HCT116 (cell line): ENCODE measurements at regions not wholly inside any gene's neighbourhood (a gene's known extent, or its start where the extent isn't known, plus 50 kb on each side); places are given as distances from the start of the nearest gene placed in this dataset.

Experiments used
- ATAC-seq: fragments of 200-7000 bp; cut with Tn5 transposase; 2 replicates; pipeline ENCODE4 v1.9.1; 2020; ENCODE audit warnings: mild to moderate bottlenecking, moderate library complexity
- BruUV-seq: library from RNA; stranded (reverse); fragments of 400-500 nt; replicated peaks from 2 replicates; lab custom pipeline; 2021; lab: Mats Ljungman, UMichigan
- CTCF ChIA-PET: fragments of 300-600 bp; sonication (Branson Sonifier 250); formaldehyde crosslinking; loops from one replicate; lab custom pipeline; 2021; ENCODE audit warnings: antibody characterized with exemption; lab: Charles Lee
- POLR2A ChIA-PET: fragments of 300-600, 350-600 bp; sonication (Branson Sonifier 250); formaldehyde crosslinking; loops from one replicate; lab custom pipeline; 2021; ENCODE audit warnings: antibody characterized with exemption; lab: Charles Lee
- RAD21 ChIA-PET, 2 experiments: fragments of 300-600 bp; sonication (Branson Sonifier 250); formaldehyde crosslinking; loops; one replicate each; lab custom pipeline; 2023; ENCODE audit warnings: low total read pairs in 2 of 2; ENCODE audit not compliant: uncharacterized antibody in 2 of 2, unreplicated experiment in 2 of 2, low non-redundant PET in 1 of 2; lab: Charles Lee
- DNase-seq: peaks from one replicate; pipeline ENCODE4 v3.0.0-alpha.2; 2010; ENCODE audit warnings: low read depth, low spot score
- H2AFZ ChIP-seq: fragments of 200-600 bp; shearing (Covaris generic), sonication (generic); 2 replicates; pipeline ENCODE4 v1.6.1; 2017; ENCODE audit warnings: low read depth, mixed run types, mixed read lengths, antibody characterized with exemption, low read length; ENCODE audit not compliant: poor library complexity, severe bottlenecking
- H3K27ac ChIP-seq: 2 replicates; pipeline ENCODE4 v1.5.1; 2012; ENCODE audit warnings: low read depth, low read length
- H3K27me3 ChIP-seq: fragments of 200-600 bp; sonication (generic); 2 replicates; pipeline ENCODE4 v1.6.1; 2016; ENCODE audit warnings: mixed run types, low read length, mixed read lengths; ENCODE audit not compliant: insufficient read depth
- H3K36me3 ChIP-seq, 2 experiments: fragments of 200-500 bp in 1 of 2; fragments of 200-600 bp in 1 of 2; sonication (Bioruptor generic) in 1 of 2; sonication (generic) in 1 of 2; 2 replicates each; pipeline versions ENCODE4 v1.5.1 to v1.6.1; 2014 to 2016; ENCODE audit warnings: low read length in 2 of 2, inconsistent platforms in 1 of 2, mixed read lengths in 1 of 2, mixed run types in 1 of 2; ENCODE audit not compliant: insufficient read depth in 2 of 2, control insufficient read depth in 1 of 2
- H3K4me1 ChIP-seq, 2 experiments: fragments of 200-600 bp in 1 of 2; sonication (generic) in 1 of 2; 2 replicates each; pipeline versions ENCODE4 v1.5.1 to v1.6.1; 2012 to 2017; ENCODE audit warnings: low read length in 2 of 2, inconsistent platforms in 1 of 2, mild to moderate bottlenecking in 1 of 2, mixed read lengths in 1 of 2, mixed run types in 1 of 2, moderate library complexity in 1 of 2; ENCODE audit not compliant: insufficient read depth in 2 of 2, control insufficient read depth in 1 of 2
- H3K4me2 ChIP-seq: fragments of 200-600 bp; sonication (generic); 2 replicates; pipeline ENCODE4 v1.6.1; 2017; ENCODE audit warnings: mixed run types, low read length, mixed read lengths
- H3K4me3 ChIP-seq, 2 experiments: fragments of 200-600 bp in 1 of 2; sonication (generic) in 1 of 2; replicated peaks in 1 of 2; 2 replicates each; pipeline ENCODE4 v1.5.1; 2011 to 2016; ENCODE audit warnings: low read length in 2 of 2, control low read depth in 1 of 2, low read depth in 1 of 2, mild to moderate bottlenecking in 1 of 2, mixed read lengths in 1 of 2, mixed run types in 1 of 2
- H3K79me2 ChIP-seq: fragments of 200-600 bp; sonication (generic); 2 replicates; pipeline ENCODE4 v1.6.1; 2017; ENCODE audit warnings: mild to moderate bottlenecking, mixed run types, low read length, moderate library complexity, mixed read lengths; ENCODE audit not compliant: insufficient read depth
- H3K9ac ChIP-seq: fragments of 200-600 bp; sonication (generic); 2 replicates; pipeline ENCODE4 v1.6.1; 2016; ENCODE audit warnings: low read length, mixed read lengths
- H3K9me2 ChIP-seq: fragments of 200-600 bp; sonication (generic), shearing (Covaris generic); 2 replicates; pipeline ENCODE4 v1.6.1; 2017; ENCODE audit warnings: mixed run types, mild to moderate bottlenecking, moderate library complexity; ENCODE audit not compliant: insufficient read depth
- H3K9me3 ChIP-seq, 2 experiments: fragments of 200-500 bp in 1 of 2; fragments of 200-600 bp in 1 of 2; sonication (Bioruptor generic) in 1 of 2; sonication (generic) in 1 of 2; 2 replicates each; pipeline ENCODE4 v1.6.1; 2014 to 2017; ENCODE audit warnings: low read length in 2 of 2, mixed read lengths in 2 of 2, inconsistent platforms in 1 of 2, low read depth in 1 of 2, mild to moderate bottlenecking in 1 of 2, mixed run types in 1 of 2, moderate library complexity in 1 of 2; ENCODE audit not compliant: control insufficient read depth in 1 of 2, insufficient read depth in 1 of 2
- H4K20me1 ChIP-seq: fragments of 200-600 bp; sonication (generic), shearing (Covaris generic); 2 replicates; pipeline ENCODE4 v1.6.1; 2017; ENCODE audit warnings: mixed run types, mild to moderate bottlenecking, moderate library complexity; ENCODE audit not compliant: insufficient read depth
- FOSL1 ChIP-seq: IDR thresholded peaks from 2 replicates; pipeline ENCODE4 v1.6.1; 2012; ENCODE audit warnings: low read depth
- JUND ChIP-seq: IDR thresholded peaks from 2 replicates; pipeline ENCODE4 v1.6.1; 2012
- POLR2A ChIP-seq: IDR thresholded peaks from 2 replicates; pipeline ENCODE4 v1.7.0; 2011; ENCODE audit warnings: borderline replicate concordance; ENCODE audit not compliant: insufficient read depth, insufficient read length; ENCODE audit errors: extremely low read depth
- POLR2AphosphoS5 ChIP-seq: IDR thresholded peaks from 2 replicates; pipeline ENCODE4 v1.6.1; 2011; ENCODE audit warnings: mild to moderate bottlenecking, low read depth, low read length, moderate library complexity
- SIN3A ChIP-seq: IDR thresholded peaks from 2 replicates; pipeline ENCODE4 v1.6.1; 2012; ENCODE audit warnings: low read depth
- SP1 ChIP-seq: IDR thresholded peaks from 2 replicates; pipeline ENCODE4 v1.6.1; 2012; ENCODE audit warnings: low read depth
- SRF ChIP-seq: IDR thresholded peaks from 2 replicates; pipeline ENCODE4 v1.6.1; 2012; ENCODE audit warnings: low read depth
- TCF7L2 ChIP-seq: IDR thresholded peaks from 2 replicates; pipeline ENCODE4 v1.7.0; 2011; ENCODE audit warnings: borderline replicate concordance, inconsistent platforms; ENCODE audit not compliant: insufficient read depth, insufficient read length; ENCODE audit errors: extremely low read depth
- intact Hi-C: fragments of 100-400 bp; cut with micrococcal nuclease; formaldehyde crosslinking; loops from 2 replicates; pipeline ENCODE4 v1.10.0; 2022
- TF ChIP-seq, protein P1 (sequence below): IDR thresholded peaks from 2 replicates; pipeline ENCODE4 v1.6.1; 2012; ENCODE audit warnings: low read depth
- TF ChIP-seq, protein P2 (sequence below), 3 experiments: fragments of 200-600 bp in 1 of 3; sonication (generic) in 1 of 3; IDR thresholded peaks in 2 of 3; conservative IDR thresholded peaks in 1 of 3; 2 replicates each; pipeline ENCODE4 v1.5.1; 2012 to 2017; ENCODE audit warnings: low read depth in 2 of 3, low read length in 2 of 3, antibody characterized with exemption in 1 of 3, borderline replicate concordance in 1 of 3, control low read depth in 1 of 3, mild to moderate bottlenecking in 1 of 3, mixed read lengths in 1 of 3, mixed run types in 1 of 3, moderate library complexity in 1 of 3; ENCODE audit not compliant: insufficient read depth in 1 of 3

DNA sequence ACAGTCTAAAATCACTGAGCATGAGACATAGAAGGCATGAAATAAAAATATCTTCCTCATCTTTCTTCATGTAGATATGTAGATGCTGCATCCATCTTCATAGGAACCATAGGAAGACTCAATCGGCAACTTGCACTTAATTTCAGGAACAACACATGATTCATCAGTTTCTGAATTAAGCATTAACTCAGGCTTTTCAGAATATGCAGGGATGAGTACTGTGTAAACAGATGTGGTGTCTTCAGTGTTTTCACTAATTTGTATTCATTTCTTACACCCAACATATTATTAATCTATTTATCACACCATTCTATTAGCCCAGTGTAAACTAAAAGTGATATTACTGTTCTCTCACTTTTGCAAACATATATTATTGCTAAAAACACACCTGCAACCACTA, 305.9 kb upstream of the DAB2 start:
- H3K79me2 ChIP-seq, result no peaks in the 10 kb centered on the region
- ATAC-seq (no peak), DNase-seq (no peak)
- no peaks in the 10 kb centered on the region for H3K9me2 ChIP-seq
- RAD21 ChIA-PET, result no interaction called here
- intact Hi-C loops, result no loop called here
- CTCF ChIA-PET, result no interaction called here
- no peak for TF ChIP-seq JUND
- no peak overlapping the region for H3K4me3 ChIP-seq
- no TSS peak for BruUV-seq
- POLR2A ChIA-PET, result no interaction called here
- H2AFZ ChIP-seq, result no peak overlapping the region
- no peaks in the 10 kb centered on the region for H3K27me3 ChIP-seq
- peaks cover 0 to 5% of the 10 kb centered on the region in 2 experiments; a peak in 1 of 4 replicates for H3K4me1 ChIP-seq
- H3K27ac ChIP-seq, result no peak overlapping the region
- no peaks in the 10 kb centered on the region for H3K36me3 ChIP-seq
- no peaks in the 10 kb centered on the region for H4K20me1 ChIP-seq
- H3K9me3 ChIP-seq, result no peaks in the 10 kb centered on the region
- H3K4me2 ChIP-seq, result no peak overlapping the region
- H3K9ac ChIP-seq, result no peak overlapping the region

- Histone ChIP-seq H3K9me3 (no peaks in the 10 kb centered on the region), H3K36me3 (no peaks in the 10 kb centered on the region), H3K27ac (no peak overlapping the region), H3K27me3 (no peaks in the 10 kb centered on the region), H3K9ac (no peak overlapping the region), H3K9me2 (no peaks in the 10 kb centered on the region), H3K4me2 (no peak overlapping the region), H3K79me2 (no peaks in the 10 kb centered on the region), H3K4me3 (no peak overlapping the region), H2AFZ (peak overlapping the region; percentile 17), H4K20me1 (no peaks in the 10 kb centered on the region), H3K4me1 (peaks cover 0 to 5% of the 10 kb centered on the region in 2 experiments; a peak in 1 of 4 replicates)
- DNase-seq (no peak), ATAC-seq (no peak)
- TF ChIP-seq SP1 (no peak), FOSL1 (no peak), SIN3A (no peak), SRF (no peak), POLR2AphosphoS5 (no peak), POLR2A (no peak), TCF7L2 (no peak)
- TF ChIP-seq, protein P1, sequence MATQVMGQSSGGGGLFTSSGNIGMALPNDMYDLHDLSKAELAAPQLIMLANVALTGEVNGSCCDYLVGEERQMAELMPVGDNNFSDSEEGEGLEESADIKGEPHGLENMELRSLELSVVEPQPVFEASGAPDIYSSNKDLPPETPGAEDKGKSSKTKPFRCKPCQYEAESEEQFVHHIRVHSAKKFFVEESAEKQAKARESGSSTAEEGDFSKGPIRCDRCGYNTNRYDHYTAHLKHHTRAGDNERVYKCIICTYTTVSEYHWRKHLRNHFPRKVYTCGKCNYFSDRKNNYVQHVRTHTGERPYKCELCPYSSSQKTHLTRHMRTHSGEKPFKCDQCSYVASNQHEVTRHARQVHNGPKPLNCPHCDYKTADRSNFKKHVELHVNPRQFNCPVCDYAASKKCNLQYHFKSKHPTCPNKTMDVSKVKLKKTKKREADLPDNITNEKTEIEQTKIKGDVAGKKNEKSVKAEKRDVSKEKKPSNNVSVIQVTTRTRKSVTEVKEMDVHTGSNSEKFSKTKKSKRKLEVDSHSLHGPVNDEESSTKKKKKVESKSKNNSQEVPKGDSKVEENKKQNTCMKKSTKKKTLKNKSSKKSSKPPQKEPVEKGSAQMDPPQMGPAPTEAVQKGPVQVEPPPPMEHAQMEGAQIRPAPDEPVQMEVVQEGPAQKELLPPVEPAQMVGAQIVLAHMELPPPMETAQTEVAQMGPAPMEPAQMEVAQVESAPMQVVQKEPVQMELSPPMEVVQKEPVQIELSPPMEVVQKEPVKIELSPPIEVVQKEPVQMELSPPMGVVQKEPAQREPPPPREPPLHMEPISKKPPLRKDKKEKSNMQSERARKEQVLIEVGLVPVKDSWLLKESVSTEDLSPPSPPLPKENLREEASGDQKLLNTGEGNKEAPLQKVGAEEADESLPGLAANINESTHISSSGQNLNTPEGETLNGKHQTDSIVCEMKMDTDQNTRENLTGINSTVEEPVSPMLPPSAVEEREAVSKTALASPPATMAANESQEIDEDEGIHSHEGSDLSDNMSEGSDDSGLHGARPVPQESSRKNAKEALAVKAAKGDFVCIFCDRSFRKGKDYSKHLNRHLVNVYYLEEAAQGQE, result no peak
- TF ChIP-seq, protein P2, sequence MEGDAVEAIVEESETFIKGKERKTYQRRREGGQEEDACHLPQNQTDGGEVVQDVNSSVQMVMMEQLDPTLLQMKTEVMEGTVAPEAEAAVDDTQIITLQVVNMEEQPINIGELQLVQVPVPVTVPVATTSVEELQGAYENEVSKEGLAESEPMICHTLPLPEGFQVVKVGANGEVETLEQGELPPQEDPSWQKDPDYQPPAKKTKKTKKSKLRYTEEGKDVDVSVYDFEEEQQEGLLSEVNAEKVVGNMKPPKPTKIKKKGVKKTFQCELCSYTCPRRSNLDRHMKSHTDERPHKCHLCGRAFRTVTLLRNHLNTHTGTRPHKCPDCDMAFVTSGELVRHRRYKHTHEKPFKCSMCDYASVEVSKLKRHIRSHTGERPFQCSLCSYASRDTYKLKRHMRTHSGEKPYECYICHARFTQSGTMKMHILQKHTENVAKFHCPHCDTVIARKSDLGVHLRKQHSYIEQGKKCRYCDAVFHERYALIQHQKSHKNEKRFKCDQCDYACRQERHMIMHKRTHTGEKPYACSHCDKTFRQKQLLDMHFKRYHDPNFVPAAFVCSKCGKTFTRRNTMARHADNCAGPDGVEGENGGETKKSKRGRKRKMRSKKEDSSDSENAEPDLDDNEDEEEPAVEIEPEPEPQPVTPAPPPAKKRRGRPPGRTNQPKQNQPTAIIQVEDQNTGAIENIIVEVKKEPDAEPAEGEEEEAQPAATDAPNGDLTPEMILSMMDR (IDR thresholded peaks at IDR 0.05 in 2 of 3, conservative IDR thresholded peaks at IDR 0.05 in 1 of 3; ENCODE audit: borderline replicate concordance in 1 of 3, insufficient read depth in 1 of 3, low read depth in 2 of 3, low read length in 2 of 3), result no peak
- CTCF ChIA-PET, result no interaction called here
- BruUV-seq, result no TSS peak
- intact Hi-C loops, result no loop called here
- POLR2A ChIA-PET, result no interaction called here
- RAD21 ChIA-PET, result no interaction called here
These were observed 305.2 kb upstream of the DAB2 start for GRCh38 chr5:39730006-39730405.
